OCI-LY1 (cell line): ENCODE measurements at regions not wholly inside any gene's neighbourhood (a gene's known extent, or its start where the extent isn't known, plus 50 kb on each side); places are given as distances from the start of the nearest gene placed in this dataset.

Source experiments
- EZH2 ChIP-seq: fragments of 200-600 bp; sonication (generic), shearing (Covaris generic); IDR thresholded peaks from 2 replicates; pipeline ENCODE4 v1.8.0; 2017; ENCODE audit warnings: borderline replicate concordance, mixed run types, mild to moderate bottlenecking, antibody characterized with exemption, low read length, moderate library complexity, mixed read lengths
- TF ChIP-seq, protein P1 (sequence below): fragments of 200-600 bp; sonication (generic), shearing (Covaris generic); IDR thresholded peaks from 2 replicates; pipeline ENCODE4 v1.5.1; 2017; ENCODE audit warnings: mild to moderate bottlenecking, antibody characterized with exemption, low read length, moderate library complexity, mixed read lengths

DNA sequence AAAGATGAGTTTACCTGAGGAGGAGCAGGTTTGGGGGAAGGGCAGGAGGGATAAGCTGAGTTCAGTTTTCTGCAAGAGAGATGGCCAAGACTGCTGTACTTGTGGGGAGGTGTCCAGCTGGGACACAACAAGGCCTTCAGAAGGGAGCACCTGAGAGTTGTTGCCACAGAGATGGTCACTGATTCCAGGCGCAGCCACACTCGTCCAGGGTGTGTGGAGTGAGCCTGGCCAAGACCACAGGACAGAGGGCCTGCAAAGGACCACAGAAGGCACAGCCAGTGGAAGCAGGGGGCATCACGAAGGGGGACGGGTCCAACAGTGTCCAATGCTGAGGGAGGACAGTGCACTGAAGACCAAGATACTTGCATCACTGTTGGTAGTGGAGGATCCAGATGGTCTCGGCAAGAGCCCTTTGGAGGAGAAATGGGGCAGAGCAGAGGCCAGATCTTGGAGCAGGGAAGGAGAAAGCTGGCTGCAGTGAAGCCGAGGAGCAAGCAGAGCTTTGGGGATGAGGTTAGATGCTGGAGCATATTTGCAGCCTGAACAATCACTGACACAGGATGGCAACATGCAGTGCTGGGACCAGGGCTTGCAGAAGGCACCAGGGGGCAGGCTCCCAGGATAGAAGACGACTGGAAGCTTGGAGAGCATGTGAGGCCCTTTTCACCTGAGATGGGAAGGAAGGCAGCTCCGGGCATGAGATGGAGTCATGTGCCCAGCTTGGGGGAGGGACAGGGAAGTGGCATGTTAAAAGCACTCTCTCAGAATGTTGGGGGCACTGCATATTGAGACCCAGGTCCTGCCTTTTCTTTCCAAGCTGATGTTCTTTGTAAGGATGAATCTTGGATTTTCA is 214.0 kb downstream of the CYP26B1 start:
- TF ChIP-seq, protein P1, sequence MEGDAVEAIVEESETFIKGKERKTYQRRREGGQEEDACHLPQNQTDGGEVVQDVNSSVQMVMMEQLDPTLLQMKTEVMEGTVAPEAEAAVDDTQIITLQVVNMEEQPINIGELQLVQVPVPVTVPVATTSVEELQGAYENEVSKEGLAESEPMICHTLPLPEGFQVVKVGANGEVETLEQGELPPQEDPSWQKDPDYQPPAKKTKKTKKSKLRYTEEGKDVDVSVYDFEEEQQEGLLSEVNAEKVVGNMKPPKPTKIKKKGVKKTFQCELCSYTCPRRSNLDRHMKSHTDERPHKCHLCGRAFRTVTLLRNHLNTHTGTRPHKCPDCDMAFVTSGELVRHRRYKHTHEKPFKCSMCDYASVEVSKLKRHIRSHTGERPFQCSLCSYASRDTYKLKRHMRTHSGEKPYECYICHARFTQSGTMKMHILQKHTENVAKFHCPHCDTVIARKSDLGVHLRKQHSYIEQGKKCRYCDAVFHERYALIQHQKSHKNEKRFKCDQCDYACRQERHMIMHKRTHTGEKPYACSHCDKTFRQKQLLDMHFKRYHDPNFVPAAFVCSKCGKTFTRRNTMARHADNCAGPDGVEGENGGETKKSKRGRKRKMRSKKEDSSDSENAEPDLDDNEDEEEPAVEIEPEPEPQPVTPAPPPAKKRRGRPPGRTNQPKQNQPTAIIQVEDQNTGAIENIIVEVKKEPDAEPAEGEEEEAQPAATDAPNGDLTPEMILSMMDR = no peak
- TF ChIP-seq EZH2 = no peak
